GM12878 (cell line): ENCODE measurements at regions not wholly inside any gene's neighbourhood (a gene's known extent, or its start where the extent isn't known, plus 50 kb on each side); places are given as distances from the start of the nearest gene placed in this dataset.
"Not testable (repeated sequence)": the region's sequence is repeated elsewhere in the genome, so short reads cannot be mapped to it uniquely, and the experiment has no call there.

ENCODE experiments used
- ATAC-seq: fragments of 200-7000 bp; cut with Tn5 transposase; 3 replicates; pipeline ENCODE4 v1.9.1; 2020; ENCODE audit warnings: mild to moderate bottlenecking, moderate library complexity
- BruUV-seq: library from RNA; stranded (reverse); fragments of 400-500 nt; replicated peaks from 2 replicates; lab custom pipeline; 2021; lab: Mats Ljungman, UMichigan
- CTCF ChIA-PET: fragments of 300-600 bp; sonication (Branson Sonifier 250); formaldehyde crosslinking; extraction: SDS; loops from one replicate; lab custom pipeline; 2021; ENCODE audit warnings: inconsistent platforms; lab: Yijun Ruan, JAX
- POLR2A ChIA-PET: fragments of 350-600 bp; formaldehyde crosslinking; extraction: SDS; loops from one replicate; lab custom pipeline; 2021; ENCODE audit warnings: inconsistent platforms; lab: Charles Lee
- RAD21 ChIA-PET: fragments of 300-600 bp; sonication (Branson Sonifier 250); formaldehyde crosslinking; loops from one replicate; lab custom pipeline; 2023; ENCODE audit warnings: antibody characterized with exemption; ENCODE audit not compliant: unreplicated experiment; lab: Charles Lee
- SMC1A ChIA-PET: fragments of 300-600 bp; sonication (Branson Sonifier 250); formaldehyde crosslinking; loops from one replicate; lab custom pipeline; 2023; ENCODE audit not compliant: unreplicated experiment, uncharacterized antibody; lab: Charles Lee
- DNase-seq: peaks from one replicate; pipeline ENCODE4 v3.0.0-alpha.2; 2011; ENCODE audit warnings: low read depth, low spot score
- FAIRE-seq: peaks from 3 replicates; lab custom pipeline; 2011; peaks lifted over from hg19 to GRCh38; lab: Jason Lieb, UNC
- H2AFZ ChIP-seq: 2 replicates; pipeline ENCODE4 v1.6.0; 2011; ENCODE audit warnings: low read depth, low read length, control low read depth; ENCODE audit not compliant: control insufficient read depth
- H3K27ac ChIP-seq: 2 replicates; pipeline ENCODE4 v1.5.1; 2011; ENCODE audit warnings: control low read depth; ENCODE audit not compliant: control insufficient read depth, insufficient read depth
- H3K27me3 ChIP-seq, 2 experiments: replicated peaks in 1 of 2; 2 replicates each; pipeline versions ENCODE4 v1.6.0 to v1.6.1; 2011; ENCODE audit warnings: low read length in 1 of 2; ENCODE audit not compliant: control insufficient read depth in 2 of 2, insufficient read depth in 2 of 2
- H3K36me3 ChIP-seq, 2 experiments: 2 replicates each; pipeline ENCODE4 v1.5.1; 2011; ENCODE audit warnings: low read length in 1 of 2; ENCODE audit not compliant: control insufficient read depth in 2 of 2, insufficient read depth in 2 of 2
- H3K4me1 ChIP-seq: 2 replicates; pipeline ENCODE4 v1.6.1; 2011; ENCODE audit warnings: mild to moderate bottlenecking, low read length, moderate library complexity, mixed read lengths; ENCODE audit not compliant: control insufficient read depth, insufficient read depth
- H3K4me2 ChIP-seq: 2 replicates; pipeline ENCODE4 v1.6.0; 2011; ENCODE audit warnings: control low read depth; ENCODE audit not compliant: control insufficient read depth, insufficient read depth
- H3K4me3 ChIP-seq: fragments of 200-600 bp; sonication (generic); 2 replicates; pipeline ENCODE4 v1.5.1; 2016
- H3K79me2 ChIP-seq: 2 replicates; pipeline ENCODE4 v1.6.0; 2011; ENCODE audit warnings: low read length; ENCODE audit not compliant: control insufficient read depth, insufficient read depth
- H3K9ac ChIP-seq: 2 replicates; pipeline ENCODE4 v1.8.0; 2011; ENCODE audit warnings: low read length, control low read depth, mixed read lengths; ENCODE audit not compliant: control insufficient read depth, insufficient read depth
- H3K9me3 ChIP-seq: replicated peaks from 3 replicates; pipeline ENCODE4 v1.5.1; 2011; ENCODE audit warnings: mild to moderate bottlenecking, low read length; ENCODE audit not compliant: control insufficient read depth, insufficient read depth
- H4K20me1 ChIP-seq: 2 replicates; pipeline ENCODE4 v1.6.0; 2011; ENCODE audit not compliant: control insufficient read depth, insufficient read depth
- JUNB ChIP-seq: IDR thresholded peaks from 2 replicates; pipeline ENCODE4 v1.6.1; 2016; ENCODE audit warnings: antibody characterized with exemption, mild to moderate bottlenecking
- NR2F1 ChIP-seq: fragments of 450-650 bp; conservative IDR thresholded peaks from 2 replicates; pipeline ENCODE4 v1.6.1; 2017; ENCODE audit warnings: mild to moderate bottlenecking
- WGBS: methylation state at CpG from one replicate; pipeline ENCODE4 v1.1.6; 2016; ENCODE audit warnings: low lambda C conversion rate; ENCODE audit not compliant: insufficient replicate concordance, insufficient coverage; ENCODE audit errors: missing lambda C conversion rate; 5-methylcytosine and 5-hydroxymethylcytosine counted together
- in situ Hi-C: fragments of 300-500 bp; cut with MboI; formaldehyde crosslinking; loops from 9 replicates; pipeline ENCODE4 v1.14.3; 2018; ENCODE audit warnings: mixed read lengths
- intact Hi-C: fragments of 100-400 bp; cut with micrococcal nuclease; formaldehyde crosslinking; loops from one replicate; pipeline ENCODE4 v1.14.2; 2022; ENCODE audit not compliant: unreplicated experiment

DNA sequence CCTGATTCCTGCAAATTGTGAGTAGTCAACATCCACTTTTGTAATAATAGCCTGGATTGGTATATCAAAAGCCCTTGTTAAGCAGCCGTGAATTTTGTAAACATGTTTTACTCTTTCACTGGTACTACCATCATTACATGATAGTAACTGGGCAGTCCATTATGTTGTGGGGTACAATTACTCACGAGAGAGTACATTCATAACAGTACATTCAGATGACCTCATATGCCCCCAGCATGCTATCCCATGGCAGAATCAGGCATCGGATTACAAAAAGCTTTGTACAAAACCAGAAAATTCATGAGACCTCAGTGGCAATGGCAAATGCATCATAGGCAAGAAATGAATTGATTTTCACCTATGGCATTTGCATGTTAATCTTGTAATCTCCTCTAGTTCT, 166.2 kb downstream of the EPM2A start:
- RAD21 ChIA-PET = no interaction called here

DNA sequence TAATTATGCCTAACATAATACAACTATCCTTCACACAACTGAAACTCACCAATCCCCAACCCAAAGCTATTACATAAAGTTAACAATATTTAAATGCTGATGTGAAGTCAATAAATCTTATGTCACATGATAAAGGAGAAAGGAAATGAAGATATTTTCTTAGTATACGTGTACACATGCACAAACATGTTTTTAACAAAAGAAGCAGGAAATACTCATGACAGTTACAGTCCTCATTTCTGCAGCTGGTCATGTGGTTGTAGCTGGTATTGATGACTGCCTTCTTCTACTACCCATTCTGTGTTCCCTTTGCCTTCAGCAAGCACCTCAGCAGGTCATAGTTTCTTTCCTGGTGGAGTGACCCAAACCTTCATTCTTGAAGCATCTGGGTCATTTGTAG, 165.0 kb downstream of the EPM2A start:
- in situ Hi-C loops, H3K4me3 ChIP-seq, DNase-seq, H3K4me1 ChIP-seq, intact Hi-C loops, H3K4me2 ChIP-seq, H3K36me3 ChIP-seq, RAD21 ChIA-PET, H3K9me3 ChIP-seq, H2AFZ ChIP-seq, SMC1A ChIA-PET, H3K27ac ChIP-seq, H3K79me2 ChIP-seq, H3K9ac ChIP-seq, CTCF ChIA-PET, H3K27me3 ChIP-seq, FAIRE-seq, ATAC-seq, BruUV-seq, POLR2A ChIA-PET, H4K20me1 ChIP-seq: not testable (repeated sequence)
- 28% methylated on average over 1 of the region's 1 CpG for WGBS

More for the DNA sequence above, 166.2 kb downstream of the EPM2A start:
- no peak overlapping the region for H3K4me3 ChIP-seq
- BruUV-seq = no TSS peak
- H3K9me3 ChIP-seq = no peaks in the 10 kb centered on the region
- POLR2A ChIA-PET = no interaction called here
- in situ Hi-C loops = no loop called here
- no peaks in the 10 kb centered on the region for H3K27me3 ChIP-seq
- H3K4me2 ChIP-seq = no peak overlapping the region
- ATAC-seq = no peak
- no peaks in the 10 kb centered on the region for H3K36me3 ChIP-seq
- H4K20me1 ChIP-seq = no peaks in the 10 kb centered on the region
- CTCF ChIA-PET = no interaction called here
- WGBS = 44% methylated on average over 3 of the region's 3 CpGs
- H3K9ac ChIP-seq = no peak overlapping the region
- FAIRE-seq = no peak
- DNase-seq = no peak
- no peaks in the 10 kb centered on the region for H3K4me1 ChIP-seq
- SMC1A ChIA-PET = no interaction called here
- TF ChIP-seq JUNB (peak; percentile 15; the same call in 1 of the 2 replicates), NR2F1 (no peak)
- H3K79me2 ChIP-seq = no peaks in the 10 kb centered on the region
- intact Hi-C loops = no loop called here
- no peak overlapping the region for H2AFZ ChIP-seq
- no peak overlapping the region for H3K27ac ChIP-seq

DNA sequence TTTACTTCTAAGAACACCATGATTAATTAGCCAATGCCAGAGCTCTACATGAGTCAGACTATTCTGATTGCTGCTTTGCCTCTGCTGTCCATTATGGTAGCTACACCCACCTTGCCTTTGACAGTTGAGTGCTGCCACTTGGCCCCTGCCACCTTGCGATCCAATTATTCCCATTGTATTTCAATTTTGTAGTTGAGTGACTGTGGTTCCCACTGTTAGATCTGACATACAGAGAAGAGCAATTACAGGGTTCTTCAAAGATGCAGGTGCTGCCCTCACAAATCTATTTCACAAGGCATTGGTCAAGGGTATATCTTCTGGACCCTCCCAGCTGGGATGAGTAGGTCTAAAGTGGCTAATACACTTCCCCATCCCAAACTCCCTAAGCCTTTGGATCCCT, 161.1 kb downstream of the EPM2A start:
- H3K4me2 ChIP-seq, H3K9ac ChIP-seq, POLR2A ChIA-PET, DNase-seq, RAD21 ChIA-PET, CTCF ChIA-PET, H3K4me1 ChIP-seq, H3K4me3 ChIP-seq, H3K79me2 ChIP-seq, in situ Hi-C loops, intact Hi-C loops, H3K27me3 ChIP-seq, BruUV-seq, H3K36me3 ChIP-seq, SMC1A ChIA-PET, FAIRE-seq, H3K9me3 ChIP-seq, H4K20me1 ChIP-seq, H2AFZ ChIP-seq, ATAC-seq, H3K27ac ChIP-seq: not testable (repeated sequence)
- 100% methylated on average over 1 of the region's 1 CpG for WGBS
